PC-3 (cell line): ENCODE measurements at regions not wholly inside any gene's neighbourhood (a gene's known extent, or its start where the extent isn't known, plus 50 kb on each side); places are given as distances from the start of the nearest gene placed in this dataset.

Experiments used
- EZH2 ChIP-seq: fragments of 300-600 bp; sonication (generic); IDR thresholded peaks from one replicate; pipeline ENCODE4 v1.6.1; 2017; ENCODE audit warnings: antibody characterized with exemption, mild to moderate bottlenecking, low read length; ENCODE audit not compliant: unreplicated experiment
- TF ChIP-seq, protein P1 (sequence below): fragments of 300-600 bp; sonication (generic); conservative IDR thresholded peaks from 2 replicates; pipeline ENCODE4 v1.5.1; 2017; ENCODE audit warnings: antibody characterized with exemption, low read depth, mild to moderate bottlenecking, low read length

DNA sequence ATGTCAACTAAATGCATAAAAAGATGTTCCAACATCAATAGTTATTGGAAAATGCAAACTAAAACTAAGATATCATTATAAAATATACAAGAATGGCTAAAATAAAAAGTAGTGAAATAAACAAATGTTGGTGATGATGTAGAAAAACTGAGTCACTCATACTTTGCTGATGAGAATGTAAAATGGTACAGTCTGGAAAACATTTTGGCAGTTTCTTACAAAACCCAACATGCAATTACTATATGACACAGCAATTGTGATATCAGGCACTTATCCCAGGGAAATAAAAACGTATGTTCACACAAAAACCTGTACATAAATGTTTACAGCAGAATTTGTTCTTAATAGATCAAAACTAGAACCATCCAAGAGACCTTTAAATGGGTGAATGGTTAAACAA lies 182.6 kb downstream of the RTL9 start:
- TF ChIP-seq, protein P1, sequence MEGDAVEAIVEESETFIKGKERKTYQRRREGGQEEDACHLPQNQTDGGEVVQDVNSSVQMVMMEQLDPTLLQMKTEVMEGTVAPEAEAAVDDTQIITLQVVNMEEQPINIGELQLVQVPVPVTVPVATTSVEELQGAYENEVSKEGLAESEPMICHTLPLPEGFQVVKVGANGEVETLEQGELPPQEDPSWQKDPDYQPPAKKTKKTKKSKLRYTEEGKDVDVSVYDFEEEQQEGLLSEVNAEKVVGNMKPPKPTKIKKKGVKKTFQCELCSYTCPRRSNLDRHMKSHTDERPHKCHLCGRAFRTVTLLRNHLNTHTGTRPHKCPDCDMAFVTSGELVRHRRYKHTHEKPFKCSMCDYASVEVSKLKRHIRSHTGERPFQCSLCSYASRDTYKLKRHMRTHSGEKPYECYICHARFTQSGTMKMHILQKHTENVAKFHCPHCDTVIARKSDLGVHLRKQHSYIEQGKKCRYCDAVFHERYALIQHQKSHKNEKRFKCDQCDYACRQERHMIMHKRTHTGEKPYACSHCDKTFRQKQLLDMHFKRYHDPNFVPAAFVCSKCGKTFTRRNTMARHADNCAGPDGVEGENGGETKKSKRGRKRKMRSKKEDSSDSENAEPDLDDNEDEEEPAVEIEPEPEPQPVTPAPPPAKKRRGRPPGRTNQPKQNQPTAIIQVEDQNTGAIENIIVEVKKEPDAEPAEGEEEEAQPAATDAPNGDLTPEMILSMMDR, result no peak
- no peak for TF ChIP-seq EZH2
